Coronary artery (tissue), 2 donors: ENCODE measurements at regions not wholly inside any gene's neighbourhood (a gene's known extent, or its start where the extent isn't known, plus 50 kb on each side); places are given as distances from the start of the nearest gene placed in this dataset.

Experiments
- DNase-seq: peaks from one replicate; pipeline ENCODE4 v3.0.0-alpha.2; 2017; ENCODE audit warnings: low spot score
- H3K27ac ChIP-seq, 2 donors: fragments of 200-600 bp; sonication (generic); one replicate each; pipeline ENCODE4 v1.5.1; 2016 to 2019
- H3K4me3 ChIP-seq: fragments of 200-600 bp; sonication (generic); 2 replicates; pipeline ENCODE4 v1.5.1; 2016; ENCODE audit warnings: mild to moderate bottlenecking, moderate library complexity
- TF ChIP-seq, protein P1 (sequence below): fragments of 200-600 bp; sonication (generic); IDR thresholded peaks from one replicate; pipeline ENCODE4 v1.5.1; 2019; ENCODE audit warnings: antibody characterized with exemption

GRCh38 chr4:58175024-58175423, 1064.8 kb upstream of the IGFBP7 start:
- TF ChIP-seq, protein P1, sequence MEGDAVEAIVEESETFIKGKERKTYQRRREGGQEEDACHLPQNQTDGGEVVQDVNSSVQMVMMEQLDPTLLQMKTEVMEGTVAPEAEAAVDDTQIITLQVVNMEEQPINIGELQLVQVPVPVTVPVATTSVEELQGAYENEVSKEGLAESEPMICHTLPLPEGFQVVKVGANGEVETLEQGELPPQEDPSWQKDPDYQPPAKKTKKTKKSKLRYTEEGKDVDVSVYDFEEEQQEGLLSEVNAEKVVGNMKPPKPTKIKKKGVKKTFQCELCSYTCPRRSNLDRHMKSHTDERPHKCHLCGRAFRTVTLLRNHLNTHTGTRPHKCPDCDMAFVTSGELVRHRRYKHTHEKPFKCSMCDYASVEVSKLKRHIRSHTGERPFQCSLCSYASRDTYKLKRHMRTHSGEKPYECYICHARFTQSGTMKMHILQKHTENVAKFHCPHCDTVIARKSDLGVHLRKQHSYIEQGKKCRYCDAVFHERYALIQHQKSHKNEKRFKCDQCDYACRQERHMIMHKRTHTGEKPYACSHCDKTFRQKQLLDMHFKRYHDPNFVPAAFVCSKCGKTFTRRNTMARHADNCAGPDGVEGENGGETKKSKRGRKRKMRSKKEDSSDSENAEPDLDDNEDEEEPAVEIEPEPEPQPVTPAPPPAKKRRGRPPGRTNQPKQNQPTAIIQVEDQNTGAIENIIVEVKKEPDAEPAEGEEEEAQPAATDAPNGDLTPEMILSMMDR: no peak

GRCh38 chr4:58166490-58166889, 1056.3 kb upstream of the IGFBP7 start:
- no peak overlapping the region for H3K27ac ChIP-seq
- no peak for DNase-seq
- TF ChIP-seq, protein P1: no peak
- H3K4me3 ChIP-seq: no peak overlapping the region

More at GRCh38 chr4:58175024-58175423, 1064.8 kb upstream of the IGFBP7 start:
- Histone ChIP-seq H3K4me3 (no peak overlapping the region), H3K27ac (no peak overlapping the region)
- no peak for DNase-seq

DNA sequence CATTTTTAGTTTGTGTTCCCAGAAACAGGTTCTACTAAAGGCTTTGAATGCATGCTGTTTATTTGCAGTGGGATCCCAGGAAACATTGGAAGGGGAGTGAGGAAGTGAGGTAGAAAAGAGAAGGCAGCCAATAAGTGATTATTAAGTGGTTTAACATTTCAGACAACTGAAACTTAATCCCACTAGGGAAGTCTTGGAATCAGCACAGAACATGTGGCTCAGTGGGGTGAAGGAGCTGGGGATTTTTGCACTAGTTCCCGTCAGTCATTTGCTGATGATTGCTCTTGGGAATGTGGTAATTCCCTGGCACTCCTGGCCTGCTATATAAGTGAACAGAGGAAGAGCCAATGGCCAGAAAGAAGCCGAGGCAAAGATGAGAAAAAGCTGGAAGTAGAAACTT, 1053.0 kb upstream of the IGFBP7 start:
- DNase-seq: no peak
- no peak overlapping the region for H3K4me3 ChIP-seq
- TF ChIP-seq, protein P1: no peak
- peak overlapping the region in 1 of 2 donors; percentile 9 for H3K27ac ChIP-seq

DNA sequence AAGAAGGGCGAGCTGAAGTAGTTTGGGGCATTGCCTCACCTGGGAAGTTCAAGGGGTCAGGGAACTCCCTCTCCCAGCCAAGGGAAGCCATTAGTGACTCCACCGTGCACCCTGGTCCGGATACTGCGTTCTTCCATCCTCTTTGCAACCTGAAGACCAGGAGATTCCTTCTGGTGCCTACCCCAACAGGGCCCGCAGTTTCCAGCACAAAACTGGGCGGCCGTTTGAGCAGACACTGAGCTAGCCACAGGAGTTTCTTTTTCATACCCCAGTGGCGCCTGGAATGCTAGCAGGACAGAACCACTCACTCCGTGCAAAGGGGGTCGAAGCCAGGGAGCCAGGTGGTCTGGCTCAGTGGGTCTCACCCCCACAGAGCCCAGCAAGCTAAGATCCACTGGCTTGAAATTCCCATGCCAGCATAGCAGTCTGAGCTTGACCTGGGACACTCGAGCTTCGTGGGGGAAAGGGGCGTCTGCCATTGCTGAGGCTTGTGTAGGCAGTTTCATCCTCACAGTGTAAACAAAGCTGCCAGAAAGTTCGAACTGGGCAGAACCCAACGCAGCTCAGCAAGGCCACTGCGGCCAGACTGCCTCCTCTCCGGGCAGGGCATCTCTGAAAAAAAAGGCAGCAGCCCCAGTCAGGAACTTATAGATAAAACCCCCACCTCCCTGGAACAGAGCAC, 1039.4 kb upstream of the IGFBP7 start:
- DNase-seq: no peak
- TF ChIP-seq, protein P1: no peak
- H3K4me3 ChIP-seq: no peak overlapping the region
- no peak overlapping the region for H3K27ac ChIP-seq

DNA sequence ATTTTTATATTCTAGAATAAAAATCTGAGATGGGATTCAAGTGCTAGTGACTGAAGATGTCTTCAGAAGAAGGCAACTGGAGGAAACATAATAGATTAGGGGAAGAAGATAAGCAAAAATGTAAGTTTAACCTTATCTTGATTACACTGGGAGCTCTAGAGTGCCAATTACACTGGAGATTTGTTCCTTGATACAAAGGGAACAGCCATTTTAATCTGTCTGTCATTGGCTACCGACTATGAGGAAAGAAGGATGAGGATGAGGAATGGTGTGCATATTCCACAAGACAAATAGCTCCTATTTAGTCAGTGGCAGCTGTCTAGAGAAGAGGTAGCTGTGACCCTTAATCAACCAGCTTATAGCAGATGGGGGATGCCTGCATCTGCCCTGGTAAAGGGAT, 1034.5 kb upstream of the IGFBP7 start:
- no peak for DNase-seq
- Histone ChIP-seq H3K4me3 (no peak overlapping the region), H3K27ac (no peak overlapping the region)
- TF ChIP-seq, protein P1: no peak

DNA sequence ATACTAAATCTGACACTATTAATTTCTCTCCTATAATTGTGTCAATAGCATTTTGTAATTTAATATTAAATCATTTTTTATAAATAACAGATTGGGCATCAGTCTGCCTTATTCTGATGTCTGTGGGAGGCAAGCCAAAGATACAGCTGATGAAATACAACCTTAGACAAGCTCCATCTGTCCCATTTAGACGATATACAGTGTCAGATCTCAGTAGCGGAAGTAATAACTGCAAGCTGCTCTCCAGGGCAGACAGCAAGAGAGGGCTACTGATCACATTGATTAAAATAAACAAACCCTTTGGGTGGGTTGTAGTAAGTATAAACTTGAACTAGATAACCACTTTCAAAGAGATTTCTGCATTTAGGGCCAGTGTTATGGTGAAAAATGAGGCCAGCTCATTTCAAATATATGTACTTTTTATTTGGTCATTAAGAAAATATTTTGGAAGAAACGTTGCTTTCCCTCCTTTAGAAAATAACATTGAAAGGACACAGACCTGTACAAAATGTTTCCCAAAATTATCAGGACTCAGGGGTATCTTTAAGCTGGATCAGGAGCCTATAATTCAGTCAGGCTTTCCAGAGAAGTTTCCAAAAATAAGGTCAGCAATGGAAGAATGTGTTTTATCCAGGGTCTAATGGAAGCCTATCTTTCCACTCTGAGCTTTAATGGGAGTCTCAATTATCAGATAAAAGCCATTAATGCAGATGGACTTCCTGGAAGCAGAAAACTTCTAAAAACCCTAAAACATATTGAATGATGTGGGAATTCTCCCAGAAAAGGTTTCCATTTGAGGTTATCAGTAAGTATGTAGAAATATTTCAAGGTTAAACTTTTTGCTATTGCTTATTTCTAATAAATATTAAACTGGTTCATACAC, 1028.8 kb upstream of the IGFBP7 start:
- Histone ChIP-seq H3K27ac (no peak overlapping the region), H3K4me3 (no peak overlapping the region)
- TF ChIP-seq, protein P1: no peak
- DNase-seq: no peak
